ENCODE measurements at regions not wholly inside any gene's neighbourhood (a gene's known extent, or its start where the extent isn't known, plus 50 kb on each side); places are given as distances from the start of the nearest gene placed in this dataset.

- no peak overlapping the region for H3K4me3 Mint-ChIP-seq (ENCODE audit: unreplicated experiment)
- DNase-seq, result no peak
- no peak overlapping the region for H3K27ac Mint-ChIP-seq (ENCODE audit: unreplicated experiment)
- H3K27me3 Mint-ChIP-seq (ENCODE audit: unreplicated experiment), result peaks cover 2% of the 10 kb centered on the region
- H3K36me3 Mint-ChIP-seq (ENCODE audit: unreplicated experiment), result peaks cover 7% of the 10 kb centered on the region
- no peak for TF ChIP-seq CTCF (IDR thresholded peaks at IDR 0.05; ENCODE audit: partially characterized antibody, unreplicated experiment)
- no peaks in the 10 kb centered on the region for H3K4me1 Mint-ChIP-seq (ENCODE audit: low read depth, unreplicated experiment)
- no peaks in the 10 kb centered on the region for H3K9me3 Mint-ChIP-seq (ENCODE audit: unreplicated experiment)
These were observed 143.3 kb upstream of the MAP3K7 start for GRCh38 chr6:90730151-90730673.

- TF ChIP-seq CTCF (IDR thresholded peaks at IDR 0.05; ENCODE audit: partially characterized antibody, unreplicated experiment), result no peak
- H3K9me3 Mint-ChIP-seq (ENCODE audit: unreplicated experiment), result no peaks in the 10 kb centered on the region
- H3K4me1 Mint-ChIP-seq (ENCODE audit: low read depth, unreplicated experiment), result no peaks in the 10 kb centered on the region
- H3K4me3 Mint-ChIP-seq (ENCODE audit: unreplicated experiment), result no peak overlapping the region
- H3K36me3 Mint-ChIP-seq (ENCODE audit: unreplicated experiment), result peaks cover under 1% of the 10 kb centered on the region
- peaks cover 2% of the 10 kb centered on the region for H3K27me3 Mint-ChIP-seq (ENCODE audit: unreplicated experiment)
- H3K27ac Mint-ChIP-seq (ENCODE audit: unreplicated experiment), result no peak overlapping the region
- no peak for DNase-seq
These were observed 142.2 kb upstream of the MAP3K7 start for GRCh38 chr6:90729057-90729456.

- no peak for DNase-seq
- no peaks in the 10 kb centered on the region for H3K27me3 Mint-ChIP-seq (ENCODE audit: unreplicated experiment)
- no peak overlapping the region for H3K27ac Mint-ChIP-seq (ENCODE audit: unreplicated experiment)
- H3K4me3 Mint-ChIP-seq (ENCODE audit: unreplicated experiment), result no peak overlapping the region
- TF ChIP-seq CTCF (IDR thresholded peaks at IDR 0.05; ENCODE audit: partially characterized antibody, unreplicated experiment), result no peak
- H3K9me3 Mint-ChIP-seq (ENCODE audit: unreplicated experiment), result peaks cover 2% of the 10 kb centered on the region
- no peaks in the 10 kb centered on the region for H3K36me3 Mint-ChIP-seq (ENCODE audit: unreplicated experiment)
- H3K4me1 Mint-ChIP-seq (ENCODE audit: low read depth, unreplicated experiment), result no peaks in the 10 kb centered on the region
These were observed 135.8 kb upstream of the MAP3K7 start for GRCh38 chr6:90722648-90723047.

GRCh38 chr6:90720404-90720803 lies 133.5 kb upstream of the MAP3K7 start:
- Mint-ChIP-seq H3K36me3 (ENCODE audit: unreplicated experiment) (no peaks in the 10 kb centered on the region), H3K4me1 (ENCODE audit: low read depth, unreplicated experiment) (no peaks in the 10 kb centered on the region), H3K27ac (ENCODE audit: unreplicated experiment) (no peak overlapping the region), H3K9me3 (ENCODE audit: unreplicated experiment) (peaks cover 2% of the 10 kb centered on the region), H3K4me3 (ENCODE audit: unreplicated experiment) (no peak overlapping the region), H3K27me3 (ENCODE audit: unreplicated experiment) (no peaks in the 10 kb centered on the region)
- TF ChIP-seq CTCF (IDR thresholded peaks at IDR 0.05; ENCODE audit: partially characterized antibody, unreplicated experiment), result no peak
- no peak for DNase-seq

GRCh38 chr6:90719321-90720195 lies 132.7 kb upstream of the MAP3K7 start:
- no peak for TF ChIP-seq CTCF (IDR thresholded peaks at IDR 0.05; ENCODE audit: partially characterized antibody, unreplicated experiment)
- Mint-ChIP-seq H3K27me3 (ENCODE audit: unreplicated experiment) (no peaks in the 10 kb centered on the region), H3K36me3 (ENCODE audit: unreplicated experiment) (no peaks in the 10 kb centered on the region), H3K4me3 (ENCODE audit: unreplicated experiment) (no peak overlapping the region), H3K4me1 (ENCODE audit: low read depth, unreplicated experiment) (no peaks in the 10 kb centered on the region), H3K9me3 (ENCODE audit: unreplicated experiment) (peaks cover 2% of the 10 kb centered on the region), H3K27ac (ENCODE audit: unreplicated experiment) (no peak overlapping the region)
- no peak for DNase-seq

All from glutamatergic neuron (in vitro differentiated cells).